Glutamatergic neuron (in vitro differentiated cells): ENCODE measurements at regions not wholly inside any gene's neighbourhood (a gene's known extent, or its start where the extent isn't known, plus 50 kb on each side); places are given as distances from the start of the nearest gene placed in this dataset.

Experiments
- DNase-seq: peaks from one replicate; pipeline ENCODE4 v3.0.0; 2022
- H3K27ac Mint-ChIP-seq: one replicate; pipeline ENCODE4 v1.8.0; 2020; ENCODE audit warnings: mild to moderate bottlenecking, mixed read lengths, inconsistent platforms; ENCODE audit not compliant: unreplicated experiment
- H3K27me3 Mint-ChIP-seq: one replicate; pipeline ENCODE4 v1.8.0; 2020; ENCODE audit warnings: mild to moderate bottlenecking, moderate library complexity, mixed read lengths, inconsistent platforms; ENCODE audit not compliant: unreplicated experiment
- H3K36me3 Mint-ChIP-seq: one replicate; pipeline ENCODE4 v1.8.0; 2020; ENCODE audit warnings: mild to moderate bottlenecking, mixed read lengths, inconsistent platforms; ENCODE audit not compliant: unreplicated experiment
- H3K4me1 Mint-ChIP-seq: one replicate; pipeline ENCODE4 v1.8.0; 2020; ENCODE audit warnings: mild to moderate bottlenecking, low read depth, mixed read lengths, inconsistent platforms; ENCODE audit not compliant: unreplicated experiment
- H3K4me3 Mint-ChIP-seq: one replicate; pipeline ENCODE4 v1.8.0; 2020; ENCODE audit warnings: mild to moderate bottlenecking, mixed read lengths, inconsistent platforms; ENCODE audit not compliant: unreplicated experiment
- H3K9me3 Mint-ChIP-seq: one replicate; pipeline ENCODE4 v1.8.0; 2020; ENCODE audit warnings: mild to moderate bottlenecking, moderate library complexity, mixed read lengths, inconsistent platforms; ENCODE audit not compliant: unreplicated experiment
- TF ChIP-seq, protein P1 (sequence below): fragments of 200-600 bp; sonication (generic); IDR thresholded peaks from one replicate; pipeline ENCODE4 v1.5.0; 2021; ENCODE audit not compliant: partially characterized antibody, unreplicated experiment

DNA sequence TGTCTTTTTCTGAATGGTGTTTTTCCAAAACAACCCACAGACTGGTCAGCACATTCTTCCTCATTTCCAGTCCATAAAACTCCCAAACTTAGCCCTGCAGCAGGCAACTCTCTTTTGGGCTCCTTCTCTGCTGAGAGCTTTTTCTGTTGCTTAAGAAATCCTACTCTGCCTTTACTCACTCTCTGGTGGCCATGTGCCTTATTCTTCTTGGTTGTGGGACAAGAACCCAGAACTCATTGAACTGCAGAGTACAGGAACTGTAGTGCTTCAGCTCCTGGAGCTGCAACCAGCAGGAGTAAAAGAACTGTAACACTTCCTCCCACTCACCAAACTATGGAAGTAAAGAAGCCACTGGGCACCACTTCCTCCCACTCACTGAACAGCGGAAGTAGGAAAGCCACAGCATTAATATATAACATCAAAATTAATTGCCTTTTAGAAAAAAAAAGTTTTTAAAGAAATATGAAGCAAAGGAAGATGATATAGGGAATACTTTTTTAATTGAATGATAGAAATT, 864.1 kb upstream of the PCDH10 start:
- Mint-ChIP-seq H3K4me3 (no peak overlapping the region), H3K4me1 (no peaks in the 10 kb centered on the region), H3K27me3 (no peaks in the 10 kb centered on the region), H3K27ac (no peak overlapping the region), H3K36me3 (no peaks in the 10 kb centered on the region), H3K9me3 (peaks cover 5% of the 10 kb centered on the region)
- TF ChIP-seq, protein P1, sequence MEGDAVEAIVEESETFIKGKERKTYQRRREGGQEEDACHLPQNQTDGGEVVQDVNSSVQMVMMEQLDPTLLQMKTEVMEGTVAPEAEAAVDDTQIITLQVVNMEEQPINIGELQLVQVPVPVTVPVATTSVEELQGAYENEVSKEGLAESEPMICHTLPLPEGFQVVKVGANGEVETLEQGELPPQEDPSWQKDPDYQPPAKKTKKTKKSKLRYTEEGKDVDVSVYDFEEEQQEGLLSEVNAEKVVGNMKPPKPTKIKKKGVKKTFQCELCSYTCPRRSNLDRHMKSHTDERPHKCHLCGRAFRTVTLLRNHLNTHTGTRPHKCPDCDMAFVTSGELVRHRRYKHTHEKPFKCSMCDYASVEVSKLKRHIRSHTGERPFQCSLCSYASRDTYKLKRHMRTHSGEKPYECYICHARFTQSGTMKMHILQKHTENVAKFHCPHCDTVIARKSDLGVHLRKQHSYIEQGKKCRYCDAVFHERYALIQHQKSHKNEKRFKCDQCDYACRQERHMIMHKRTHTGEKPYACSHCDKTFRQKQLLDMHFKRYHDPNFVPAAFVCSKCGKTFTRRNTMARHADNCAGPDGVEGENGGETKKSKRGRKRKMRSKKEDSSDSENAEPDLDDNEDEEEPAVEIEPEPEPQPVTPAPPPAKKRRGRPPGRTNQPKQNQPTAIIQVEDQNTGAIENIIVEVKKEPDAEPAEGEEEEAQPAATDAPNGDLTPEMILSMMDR = no peak
- no peak for DNase-seq

DNA sequence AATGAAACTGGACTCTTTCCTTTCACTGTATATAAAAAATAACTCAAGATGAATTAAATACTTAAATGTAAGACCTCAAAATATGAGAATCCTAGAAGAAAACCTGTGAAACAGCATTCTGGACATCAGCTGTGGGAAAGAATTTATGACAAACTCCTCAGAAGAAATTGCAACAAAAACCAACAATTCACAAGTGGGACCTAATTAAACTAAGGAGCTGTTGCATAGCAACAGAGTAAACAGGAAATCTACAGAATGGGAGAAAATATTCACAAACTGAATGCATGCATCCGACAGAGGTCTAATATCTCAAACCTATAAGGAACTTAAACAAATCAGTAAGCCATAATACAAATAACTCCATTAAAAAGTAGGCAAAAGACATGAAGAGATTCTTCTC, 851.7 kb upstream of the PCDH10 start:
- no peaks in the 10 kb centered on the region for H3K4me1 Mint-ChIP-seq
- no peak for DNase-seq
- H3K27me3 Mint-ChIP-seq = no peaks in the 10 kb centered on the region
- H3K9me3 Mint-ChIP-seq = no peaks in the 10 kb centered on the region
- TF ChIP-seq, protein P1 = no peak
- H3K36me3 Mint-ChIP-seq = no peaks in the 10 kb centered on the region
- no peak overlapping the region for H3K27ac Mint-ChIP-seq
- no peak overlapping the region for H3K4me3 Mint-ChIP-seq

DNA sequence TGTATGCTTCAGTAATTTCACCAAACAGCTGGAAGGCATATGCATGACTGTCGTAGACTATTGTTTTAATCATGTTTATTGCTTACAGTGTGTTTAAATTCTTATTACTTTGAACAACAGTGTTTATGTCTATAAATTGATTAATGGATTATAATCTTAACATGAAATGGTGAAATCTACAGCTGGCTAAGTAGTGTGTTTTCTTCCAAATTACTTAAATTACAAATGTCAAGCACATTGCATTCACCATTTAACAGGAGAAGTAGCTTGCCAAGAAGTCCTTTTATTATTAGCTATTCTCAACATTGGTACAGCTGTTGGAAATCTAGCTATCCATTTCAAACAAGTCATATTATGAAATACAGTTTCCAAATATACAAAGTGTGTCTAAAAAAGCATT, 849.3 kb upstream of the PCDH10 start:
- TF ChIP-seq, protein P1 = no peak
- DNase-seq = no peak
- H3K27me3 Mint-ChIP-seq = no peaks in the 10 kb centered on the region
- H3K4me3 Mint-ChIP-seq = no peak overlapping the region
- no peaks in the 10 kb centered on the region for H3K4me1 Mint-ChIP-seq
- H3K27ac Mint-ChIP-seq = no peak overlapping the region
- H3K36me3 Mint-ChIP-seq = no peaks in the 10 kb centered on the region
- no peaks in the 10 kb centered on the region for H3K9me3 Mint-ChIP-seq

DNA sequence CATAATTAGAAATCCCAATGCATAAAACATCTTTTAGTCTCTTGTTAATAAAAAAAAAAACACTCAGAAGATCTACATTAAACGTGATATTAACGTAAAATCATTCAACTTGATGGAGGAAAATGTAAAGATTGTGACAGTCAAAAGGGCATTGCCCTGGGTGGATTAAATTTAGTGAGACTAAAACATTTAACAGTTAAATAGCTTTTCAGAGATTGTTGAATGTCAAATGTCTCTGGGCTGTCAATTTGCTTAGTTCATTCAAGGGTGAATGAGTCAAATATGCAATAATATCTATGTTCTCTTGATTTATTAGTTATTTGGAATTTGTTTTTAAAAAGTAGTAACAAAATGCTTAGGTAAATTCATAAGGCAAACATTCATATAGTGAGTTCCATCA, 836.6 kb upstream of the PCDH10 start:
- Mint-ChIP-seq H3K9me3 (no peaks in the 10 kb centered on the region), H3K36me3 (no peaks in the 10 kb centered on the region), H3K27ac (no peak overlapping the region), H3K4me1 (no peaks in the 10 kb centered on the region), H3K4me3 (no peak overlapping the region), H3K27me3 (no peaks in the 10 kb centered on the region)
- no peak for DNase-seq
- TF ChIP-seq, protein P1 = no peak

DNA sequence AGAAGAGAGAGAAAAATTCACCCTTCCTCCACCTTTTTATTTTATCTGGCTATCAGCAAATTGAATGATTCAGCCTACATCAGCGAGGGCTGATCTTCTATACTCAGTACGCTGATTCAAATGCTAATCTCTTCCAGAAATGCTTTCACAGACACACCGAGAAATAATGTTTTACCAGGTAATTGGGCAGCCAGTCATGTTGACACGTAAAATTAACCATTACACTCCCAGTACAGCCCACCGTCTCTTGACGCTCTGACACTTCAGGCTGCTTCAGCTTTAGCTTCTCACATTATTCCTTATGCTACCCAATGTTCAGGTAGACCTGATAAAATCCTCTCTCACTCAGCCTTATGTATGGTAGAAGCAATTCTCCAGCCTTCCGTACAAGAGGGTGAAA, 835.2 kb upstream of the PCDH10 start:
- Mint-ChIP-seq H3K27ac (no peak overlapping the region), H3K9me3 (no peaks in the 10 kb centered on the region), H3K4me3 (no peak overlapping the region), H3K4me1 (no peaks in the 10 kb centered on the region), H3K27me3 (no peaks in the 10 kb centered on the region), H3K36me3 (no peaks in the 10 kb centered on the region)
- TF ChIP-seq, protein P1 = no peak
- no peak for DNase-seq
